Endothelial cell of umbilical vein (primary cell): ENCODE measurements at regions not wholly inside any gene's neighbourhood (a gene's known extent, or its start where the extent isn't known, plus 50 kb on each side); places are given as distances from the start of the nearest gene placed in this dataset.

ENCODE experiments used
- BruUV-seq: library from RNA; stranded (reverse); fragments of 400-500 nt; replicated peaks from 2 replicates; lab custom pipeline; 2021; lab: Mats Ljungman, UMichigan
- CTCF ChIA-PET: fragments of 300-600, 350-600 bp; sonication (Branson Sonifier 250); formaldehyde crosslinking; loops from one replicate; lab custom pipeline; 2021; ENCODE audit warnings: antibody characterized with exemption, inconsistent platforms; lab: Charles Lee
- POLR2A ChIA-PET: fragments of 300-600, 350-600 bp; sonication (Branson Sonifier 250); formaldehyde crosslinking; loops from one replicate; lab custom pipeline; 2021; ENCODE audit warnings: antibody characterized with exemption, inconsistent platforms; lab: Charles Lee
- DNase-seq: peaks from one replicate; pipeline ENCODE4 v3.0.0-alpha.2; 2011; ENCODE audit warnings: low read depth, low spot score
- FAIRE-seq: peaks from 2 replicates; lab custom pipeline; 2011; peaks lifted over from hg19 to GRCh38; lab: Jason Lieb, UNC
- H2AFZ ChIP-seq: 2 replicates; pipeline ENCODE4 v1.6.0; 2012; ENCODE audit warnings: low read depth, low read length, control low read depth, inconsistent platforms
- H3K27ac ChIP-seq: 2 replicates; pipeline ENCODE4 v1.5.1; 2011; ENCODE audit warnings: low read depth, mild to moderate bottlenecking, control low read depth, low read length, moderate library complexity; ENCODE audit not compliant: insufficient read depth
- H3K27me3 ChIP-seq, 2 experiments: 2 replicates each; pipeline versions ENCODE4 v1.6.0 to v1.6.1; 2011; ENCODE audit warnings: low read length in 2 of 2, mixed read lengths in 1 of 2; ENCODE audit not compliant: control insufficient read depth in 2 of 2, insufficient read depth in 2 of 2
- H3K36me3 ChIP-seq, 2 experiments: 2 replicates in 1 of 2; 3 replicates in 1 of 2; pipeline ENCODE4 v1.5.1; 2011; ENCODE audit warnings: low read length in 2 of 2, mild to moderate bottlenecking in 1 of 2, moderate library complexity in 1 of 2; ENCODE audit not compliant: control insufficient read depth in 2 of 2, insufficient read depth in 2 of 2; ENCODE audit errors: extremely low read depth in 1 of 2
- H3K4me1 ChIP-seq: 3 replicates; pipeline ENCODE4 v1.5.1; 2011; ENCODE audit warnings: mild to moderate bottlenecking, low read length; ENCODE audit not compliant: control insufficient read depth, insufficient read depth; ENCODE audit errors: extremely low read depth
- H3K4me2 ChIP-seq: 2 replicates; pipeline ENCODE4 v1.6.1; 2011; ENCODE audit warnings: low read length, control low read depth, mixed read lengths; ENCODE audit not compliant: insufficient read depth
- H3K4me3 ChIP-seq, 3 experiments: fragments of 200-600 bp in 1 of 3; sonication (generic), shearing (Covaris generic) in 1 of 3; replicated peaks in 1 of 3; 2 replicates each; pipeline ENCODE4 v1.5.1; 2011 to 2016; ENCODE audit warnings: control low read depth in 3 of 3, low read length in 3 of 3, mild to moderate bottlenecking in 2 of 3, inconsistent platforms in 1 of 3, low read depth in 1 of 3, moderate library complexity in 1 of 3; ENCODE audit not compliant: insufficient read depth in 1 of 3
- H3K79me2 ChIP-seq: 2 replicates; pipeline ENCODE4 v1.6.0; 2012; ENCODE audit warnings: low read length, inconsistent platforms; ENCODE audit not compliant: control insufficient read depth, insufficient read depth
- H3K9ac ChIP-seq: replicated peaks from 2 replicates; pipeline ENCODE3; 2011; ENCODE audit warnings: low read length, control low read depth; ENCODE audit not compliant: insufficient read depth; ENCODE audit errors: extremely low read depth
- H3K9me1 ChIP-seq: replicated peaks from 3 replicates; pipeline ENCODE4 v1.6.0; 2011; ENCODE audit warnings: mild to moderate bottlenecking, low read length; ENCODE audit not compliant: control insufficient read depth, insufficient read depth; ENCODE audit errors: extremely low read depth
- H3K9me3 ChIP-seq: replicated peaks from 2 replicates; pipeline ENCODE4 v1.5.1; 2012; ENCODE audit warnings: low read length, inconsistent platforms; ENCODE audit not compliant: control insufficient read depth, insufficient read depth
- H4K20me1 ChIP-seq: replicated peaks from 2 replicates; pipeline ENCODE3; 2011; ENCODE audit warnings: mild to moderate bottlenecking, low read length; ENCODE audit not compliant: control insufficient read depth, insufficient read depth; ENCODE audit errors: extremely low read depth
- CTCF ChIP-seq, 2 donors: IDR thresholded peaks; 1 replicate in 1 of 2; 2 replicates in 1 of 2; pipeline ENCODE4 v1.5.1; 2011; ENCODE audit warnings: low read length in 2 of 2, mild to moderate bottlenecking in 2 of 2, moderate library complexity in 2 of 2, control low read depth in 1 of 2, inconsistent platforms in 1 of 2, low read depth in 1 of 2; ENCODE audit not compliant: insufficient read depth in 1 of 2; ENCODE audit errors: extremely low read depth in 1 of 2
- EZH2 ChIP-seq: IDR thresholded peaks from 2 replicates; pipeline ENCODE4 v1.6.1; 2012; ENCODE audit warnings: borderline replicate concordance, low read depth, mild to moderate bottlenecking, moderate library complexity, low read length, inconsistent platforms; ENCODE audit not compliant: severe bottlenecking
- FOS ChIP-seq: IDR thresholded peaks from 2 replicates; pipeline ENCODE4 v1.6.1; 2011; ENCODE audit warnings: mild to moderate bottlenecking, low read length, moderate library complexity, borderline replicate concordance; ENCODE audit not compliant: insufficient read depth
- GATA2 ChIP-seq: IDR thresholded peaks from 2 replicates; pipeline ENCODE4 v1.7.0; 2011; ENCODE audit warnings: low read depth, mild to moderate bottlenecking, moderate library complexity, mixed read lengths, low read length; ENCODE audit not compliant: insufficient read length, insufficient read depth
- JUN ChIP-seq: IDR thresholded peaks from 2 replicates; pipeline ENCODE4 v1.6.1; 2011; ENCODE audit warnings: borderline replicate concordance, low read depth; ENCODE audit not compliant: insufficient read length, insufficient read depth
- MAX ChIP-seq: IDR thresholded peaks from 2 replicates; pipeline ENCODE4 v1.6.1; 2011; ENCODE audit not compliant: insufficient read depth, insufficient read length
- MYC ChIP-seq: IDR thresholded peaks from one replicate; pipeline ENCODE4 v1.6.1; 2011; ENCODE audit warnings: mild to moderate bottlenecking, low read depth, low read length
- POLR2A ChIP-seq: IDR thresholded peaks from 2 replicates; pipeline ENCODE4 v1.6.1; 2012; ENCODE audit warnings: low read depth, mild to moderate bottlenecking, control low read depth, low read length
- POLR2AphosphoS5 ChIP-seq: IDR thresholded peaks from 2 replicates; pipeline ENCODE4 v1.6.1; 2012; ENCODE audit warnings: low read depth, mild to moderate bottlenecking, control low read depth, low read length, moderate library complexity; ENCODE audit not compliant: insufficient read depth
- dilution Hi-C: fragments of 300-500 bp; cut with MboI; formaldehyde crosslinking; loops from one replicate; pipeline ENCODE4 v1.15.0; 2019; ENCODE audit warnings: low sequenced_read_pairs; ENCODE audit not compliant: extremely low pct_ligation_motif_present
- intact Hi-C: fragments of 100-400 bp; cut with micrococcal nuclease; formaldehyde crosslinking; loops from one replicate; pipeline ENCODE4 v1.10.0; 2022

- DNase-seq (no peak), FAIRE-seq (no peak)
- BruUV-seq = no TSS peak
- Histone ChIP-seq H3K27me3 (peaks cover 0 to 5% of the 10 kb centered on the region in 2 experiments), H4K20me1 (no peaks in the 10 kb centered on the region), H3K27ac (no peak overlapping the region), H3K4me1 (no peaks in the 10 kb centered on the region), H3K9me3 (no peaks in the 10 kb centered on the region), H3K9me1 (no peaks in the 10 kb centered on the region), H3K9ac (no peak overlapping the region), H3K4me3 (no peak overlapping the region), H2AFZ (no peak overlapping the region), H3K4me2 (no peak overlapping the region), H3K36me3 (no peaks in the 10 kb centered on the region), H3K79me2 (no peaks in the 10 kb centered on the region)
- ChIA-PET POLR2A (no interaction called here), CTCF (interaction anchor here (1.0 to 1.8 kb wide), 3 partner anchors 11 to 79 kb away, joined by 3 to 5 read pairs (median 4); no protein-coding TSS in a partner anchor)
- intact Hi-C loops (no loop called here), dilution Hi-C loops (no loop called here)
- TF ChIP-seq CTCF (IDR thresholded peaks at IDR 0.05; ENCODE audit: extremely low read depth in 1 of 2, insufficient read depth in 1 of 2, low read depth in 1 of 2, low read length in 2 of 2) = no peak
- no peak for TF ChIP-seq EZH2
These were observed 101.7 kb upstream of the GRAMD1B start for GRCh38 chr11:123328281-123328867.

- Histone ChIP-seq H3K36me3 (no peaks in the 10 kb centered on the region), H4K20me1 (no peaks in the 10 kb centered on the region), H3K9ac (no peak overlapping the region), H3K27ac (no peak overlapping the region), H3K4me2 (no peak overlapping the region), H3K79me2 (no peaks in the 10 kb centered on the region), H3K9me1 (no peaks in the 10 kb centered on the region), H3K27me3 (peaks cover 0 to 5% of the 10 kb centered on the region in 2 experiments), H2AFZ (no peak overlapping the region), H3K4me3 (no peak overlapping the region), H3K9me3 (no peaks in the 10 kb centered on the region), H3K4me1 (no peaks in the 10 kb centered on the region)
- TF ChIP-seq GATA2 = no peak
- no peak for TF ChIP-seq MYC
- TF ChIP-seq CTCF (IDR thresholded peaks at IDR 0.05; ENCODE audit: extremely low read depth in 1 of 2, insufficient read depth in 1 of 2, low read depth in 1 of 2, low read length in 2 of 2) = no peak
- TF ChIP-seq FOS = no peak
- TF ChIP-seq EZH2 = no peak
- no peak for TF ChIP-seq POLR2A
- TF ChIP-seq POLR2AphosphoS5 = no peak
- no peak for TF ChIP-seq MAX
- TF ChIP-seq JUN = no peak
- intact Hi-C loops = no loop called here
- dilution Hi-C loops = no loop called here
- ChIA-PET CTCF (no interaction called here), POLR2A (no interaction called here)
- no TSS peak for BruUV-seq
- DNase-seq = no peak
- FAIRE-seq = no peak
These were observed 104.5 kb upstream of the GRAMD1B start for GRCh38 chr11:123325533-123325932.
